AG04450 (cell line): ENCODE measurements at regions not wholly inside any gene's neighbourhood (a gene's known extent, or its start where the extent isn't known, plus 50 kb on each side); places are given as distances from the start of the nearest gene placed in this dataset.

Source experiments
- CTCF ChIA-PET: fragments of 300-600, 350-600 bp; formaldehyde crosslinking; extraction: SDS; loops from one replicate; lab custom pipeline; 2022; ENCODE audit warnings: antibody characterized with exemption, inconsistent platforms; lab: Charles Lee
- POLR2A ChIA-PET: fragments of 350-600 bp; formaldehyde crosslinking; extraction: SDS; loops from one replicate; lab custom pipeline; 2021; ENCODE audit warnings: antibody characterized with exemption, inconsistent platforms; lab: Yijun Ruan, JAX
- DNase-seq: peaks from one replicate; pipeline ENCODE4 v3.0.0-alpha.2; 2011; ENCODE audit warnings: low read depth, low spot score
- H3K27ac ChIP-seq: one replicate; pipeline ENCODE4 v1.5.1; 2012; ENCODE audit warnings: low read depth, low read length, control low read depth
- H3K27me3 ChIP-seq: one replicate; pipeline ENCODE4 v1.6.0; 2012; ENCODE audit warnings: low read length; ENCODE audit not compliant: control insufficient read depth, insufficient read depth
- H3K4me3 ChIP-seq: 2 replicates; pipeline ENCODE4 v1.5.1; 2011; ENCODE audit warnings: mild to moderate bottlenecking, low read depth, low read length, control low read depth
- H3K9me3 ChIP-seq: 2 replicates; pipeline ENCODE4 v1.5.1; 2012; ENCODE audit warnings: low read length; ENCODE audit not compliant: control insufficient read depth, insufficient read depth
- CTCF ChIP-seq: IDR thresholded peaks from 2 replicates; pipeline ENCODE4 v1.5.1; 2011; ENCODE audit warnings: low read depth, low read length, control low read depth, inconsistent platforms

- POLR2A ChIA-PET: no interaction called here
- Histone ChIP-seq H3K9me3 (no peaks in the 10 kb centered on the region), H3K4me3 (no peak overlapping the region), H3K27ac (no peak overlapping the region), H3K27me3 (no peaks in the 10 kb centered on the region)
- DNase-seq: no peak
- TF ChIP-seq CTCF: no peak
- CTCF ChIA-PET: no interaction called here
These were observed 1161.3 kb downstream of the C4orf33 start for GRCh38 chr4:130257271-130257670.

- Histone ChIP-seq H3K27ac (no peak overlapping the region), H3K4me3 (no peak overlapping the region), H3K9me3 (peaks cover 6% of the 10 kb centered on the region), H3K27me3 (no peaks in the 10 kb centered on the region)
- TF ChIP-seq CTCF: no peak
- CTCF ChIA-PET: no interaction called here
- no peak for DNase-seq
- POLR2A ChIA-PET: no interaction called here
These were observed 1170.9 kb downstream of the C4orf33 start for GRCh38 chr4:130266814-130267213.

GRCh38 chr4:130288576-130288975 lies 1192.6 kb downstream of the C4orf33 start:
- ChIA-PET CTCF (no interaction called here), POLR2A (no interaction called here)
- DNase-seq: no peak
- Histone ChIP-seq H3K9me3 (no peaks in the 10 kb centered on the region), H3K4me3 (no peak overlapping the region), H3K27me3 (no peaks in the 10 kb centered on the region), H3K27ac (no peak overlapping the region)
- TF ChIP-seq CTCF: no peak

GRCh38 chr4:130293692-130294091 lies 1197.7 kb downstream of the C4orf33 start:
- Histone ChIP-seq H3K4me3 (no peak overlapping the region), H3K9me3 (no peaks in the 10 kb centered on the region; the same call in 1 of the 2 replicates), H3K27ac (no peak overlapping the region), H3K27me3 (no peaks in the 10 kb centered on the region)
- no peak for DNase-seq
- ChIA-PET POLR2A (no interaction called here), CTCF (no interaction called here)
- no peak for TF ChIP-seq CTCF

GRCh38 chr4:130296448-130296847 lies 1200.5 kb downstream of the C4orf33 start:
- Histone ChIP-seq H3K27ac (no peak overlapping the region), H3K4me3 (no peak overlapping the region), H3K27me3 (no peaks in the 10 kb centered on the region), H3K9me3 (no peaks in the 10 kb centered on the region; the same call in 1 of the 2 replicates)
- DNase-seq: no peak
- CTCF ChIA-PET: no interaction called here
- POLR2A ChIA-PET: no interaction called here
- no peak for TF ChIP-seq CTCF
